Jurkat, Clone E6-1 (cell line): ENCODE measurements at regions not wholly inside any gene's neighbourhood (a gene's known extent, or its start where the extent isn't known, plus 50 kb on each side); places are given as distances from the start of the nearest gene placed in this dataset.
"Not testable (repeated sequence)": the region's sequence is repeated elsewhere in the genome, so short reads cannot be mapped to it uniquely, and the experiment has no call there.

ENCODE experiments used
- DNase-seq: peaks from one replicate; pipeline ENCODE4 v3.0.0-alpha.2; 2011; ENCODE audit warnings: low read depth, low spot score
- H3K4me3 ChIP-seq: 2 replicates; pipeline ENCODE4 v1.5.1; 2011; ENCODE audit warnings: mild to moderate bottlenecking, low read length, control low read depth, moderate library complexity

GRCh38 chr13:38167164-38167822 is 182.4 kb upstream of the UFM1 start:
- DNase-seq, result no peak
- H3K4me3 ChIP-seq, result no peak overlapping the region

- H3K4me3 ChIP-seq, result no peak overlapping the region
- no peak for DNase-seq
These were observed 183.5 kb upstream of the UFM1 start for GRCh38 chr13:38166116-38166515.

- no peak for DNase-seq
- no peak overlapping the region for H3K4me3 ChIP-seq
These were observed 189.5 kb upstream of the UFM1 start for GRCh38 chr13:38160131-38160530.

- no peak for DNase-seq
- no peak overlapping the region for H3K4me3 ChIP-seq
These were observed 189.9 kb upstream of the UFM1 start for GRCh38 chr13:38159710-38160109.

- no peak for DNase-seq
These were observed 202.6 kb upstream of the UFM1 start for GRCh38 chr13:38147050-38147449.

GRCh38 chr13:38141792-38142191 is 207.9 kb upstream of the UFM1 start:
- DNase-seq, result no peak
- no peak overlapping the region for H3K4me3 ChIP-seq

More at GRCh38 chr13:38147050-38147449, 202.6 kb upstream of the UFM1 start:
- H3K4me3 ChIP-seq, result no peak overlapping the region

- DNase-seq, result no peak
- H3K4me3 ChIP-seq, result no peak overlapping the region
These were observed 214.1 kb upstream of the UFM1 start for GRCh38 chr13:38135592-38135991.

- no peak for DNase-seq
- H3K4me3 ChIP-seq, result no peak overlapping the region
These were observed 228.4 kb upstream of the UFM1 start for GRCh38 chr13:38121267-38121666.

- no peak overlapping the region for H3K4me3 ChIP-seq
- DNase-seq, result no peak
These were observed 234.3 kb upstream of the TRPC4 start for GRCh38 chr13:38103851-38104250.

GRCh38 chr13:38099751-38100150 is 230.2 kb upstream of the TRPC4 start:
- H3K4me3 ChIP-seq, result no peak overlapping the region
- no peak for DNase-seq

GRCh38 chr13:38093425-38093824 is 223.9 kb upstream of the TRPC4 start:
- no peak for DNase-seq

GRCh38 chr13:38090913-38091312 is 221.3 kb upstream of the TRPC4 start:
- peak; percentile 3 for DNase-seq
- H3K4me3 ChIP-seq, result no peak overlapping the region

More at GRCh38 chr13:38093425-38093824, 223.9 kb upstream of the TRPC4 start:
- H3K4me3 ChIP-seq, result no peak overlapping the region

GRCh38 chr13:38086721-38087120 is 217.1 kb upstream of the TRPC4 start:
- H3K4me3 ChIP-seq, result no peak overlapping the region
- DNase-seq, result no peak

- H3K4me3 ChIP-seq, result no peak overlapping the region
- no peak for DNase-seq
These were observed 216.4 kb upstream of the TRPC4 start for GRCh38 chr13:38086013-38086412.

GRCh38 chr13:38073931-38074330 is 204.4 kb upstream of the TRPC4 start:
- H3K4me3 ChIP-seq, result no peak overlapping the region
- no peak for DNase-seq

GRCh38 chr13:38072696-38073095 is 203.1 kb upstream of the TRPC4 start:
- DNase-seq, result no peak

GRCh38 chr13:38071340-38071739 is 201.8 kb upstream of the TRPC4 start:
- not testable (repeated sequence) for DNase-seq, H3K4me3 ChIP-seq

More at GRCh38 chr13:38072696-38073095, 203.1 kb upstream of the TRPC4 start:
- H3K4me3 ChIP-seq, result no peak overlapping the region

- no peak for DNase-seq
- H3K4me3 ChIP-seq, result no peak overlapping the region
These were observed 184.3 kb upstream of the TRPC4 start for GRCh38 chr13:38053896-38054295.

GRCh38 chr13:38046049-38046376 is 176.4 kb upstream of the TRPC4 start:
- no peak for DNase-seq
- H3K4me3 ChIP-seq, result no peak overlapping the region

- peak; percentile 35 for DNase-seq
- no peak overlapping the region for H3K4me3 ChIP-seq
These were observed 175.9 kb upstream of the TRPC4 start for GRCh38 chr13:38045278-38046048.

- no peak for DNase-seq
- H3K4me3 ChIP-seq, result no peak overlapping the region
These were observed 174.5 kb upstream of the TRPC4 start for GRCh38 chr13:38044067-38044466.
